ENCODE measurements at regions not wholly inside any gene's neighbourhood (a gene's known extent, or its start where the extent isn't known, plus 50 kb on each side); places are given as distances from the start of the nearest gene placed in this dataset.

DNA sequence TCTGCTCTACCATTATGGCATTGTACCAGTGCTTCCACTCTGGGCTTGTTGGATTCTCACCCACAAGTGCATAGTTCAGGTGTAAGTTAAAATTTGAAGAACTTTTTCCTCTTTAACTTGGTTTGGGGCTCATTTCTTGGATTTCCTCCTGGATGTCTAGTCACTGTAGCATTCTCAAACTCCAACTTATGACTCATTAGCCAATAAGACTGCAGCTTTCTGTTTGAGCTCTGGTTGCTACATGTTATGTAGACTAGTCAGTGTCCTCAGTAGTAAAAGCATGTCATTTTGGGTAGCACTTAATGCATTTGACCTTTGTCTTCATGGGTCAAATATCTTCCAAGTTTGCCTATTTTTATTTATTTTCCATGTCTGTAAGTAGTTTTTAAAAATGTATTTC lies 790.8 kb downstream of the BRINP1 start:
- no peak for DNase-seq (ENCODE audit: low read depth in 3 of 3)

- no peak for DNase-seq (ENCODE audit: low read depth in 3 of 3)
Measured at GRCh38 chr9:118583414-118583813, 785.8 kb downstream of the BRINP1 start.

GRCh38 chr9:118586978-118587377 lies 782.3 kb downstream of the BRINP1 start:
- no peak for DNase-seq (ENCODE audit: low read depth in 3 of 3)

DNA sequence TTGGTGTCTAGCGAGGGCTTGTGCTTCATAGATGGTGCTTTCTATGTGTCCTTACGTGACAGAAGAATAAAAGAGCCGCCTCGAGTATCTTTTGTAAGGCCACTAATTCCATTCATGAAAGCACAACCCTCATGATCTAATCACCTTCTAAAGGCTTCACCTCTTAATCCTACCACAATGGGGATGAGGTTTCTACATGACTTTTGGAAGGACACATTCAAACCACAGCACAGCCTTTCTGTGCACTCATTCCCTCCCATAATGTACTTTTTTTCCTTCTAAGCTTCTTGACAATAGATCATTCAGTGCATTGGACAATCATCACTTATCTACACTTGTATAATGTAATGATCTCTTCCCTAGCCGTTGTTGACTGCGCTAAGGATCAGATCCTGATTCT lies 774.8 kb downstream of the BRINP1 start:
- no peak for DNase-seq (ENCODE audit: low read depth in 3 of 3)

- DNase-seq (ENCODE audit: low read depth in 3 of 3), result no peak
Measured at GRCh38 chr9:118595719-118596305, 773.4 kb downstream of the BRINP1 start.

- no peak for DNase-seq (ENCODE audit: low read depth in 3 of 3)
Measured at GRCh38 chr9:118596374-118597015, 772.7 kb downstream of the BRINP1 start.

GRCh38 chr9:118606668-118607067 lies 762.6 kb downstream of the BRINP1 start:
- DNase-seq (ENCODE audit: low read depth in 3 of 3), result no peak

- DNase-seq (ENCODE audit: low read depth in 3 of 3), result no peak
Measured at GRCh38 chr9:118609355-118610044, 759.7 kb downstream of the BRINP1 start.

DNA sequence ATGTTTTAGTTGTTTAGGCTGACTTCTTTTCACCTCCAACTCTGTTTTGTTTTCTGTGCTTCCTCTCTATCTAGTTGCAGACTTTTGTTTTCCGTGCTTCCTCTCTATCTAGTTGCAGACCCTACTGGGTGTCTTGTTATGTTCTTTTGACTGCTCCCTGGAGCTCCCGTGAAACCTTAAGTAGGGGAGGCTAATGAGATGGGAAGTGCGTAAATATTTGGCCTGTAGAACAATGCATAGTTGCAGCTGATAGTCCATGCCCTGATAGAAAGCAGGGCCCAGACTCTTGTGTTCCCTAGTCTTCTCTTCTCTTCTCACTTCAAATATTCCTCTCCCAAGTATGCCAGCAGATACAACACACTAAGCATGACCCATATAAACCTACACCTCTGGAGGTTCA lies 757.0 kb downstream of the BRINP1 start:
- DNase-seq (ENCODE audit: low read depth in 3 of 3), result no peak

- DNase-seq (ENCODE audit: low read depth in 3 of 3), result no peak
Measured at GRCh38 chr9:118613996-118614395, 755.2 kb downstream of the BRINP1 start.

DNA sequence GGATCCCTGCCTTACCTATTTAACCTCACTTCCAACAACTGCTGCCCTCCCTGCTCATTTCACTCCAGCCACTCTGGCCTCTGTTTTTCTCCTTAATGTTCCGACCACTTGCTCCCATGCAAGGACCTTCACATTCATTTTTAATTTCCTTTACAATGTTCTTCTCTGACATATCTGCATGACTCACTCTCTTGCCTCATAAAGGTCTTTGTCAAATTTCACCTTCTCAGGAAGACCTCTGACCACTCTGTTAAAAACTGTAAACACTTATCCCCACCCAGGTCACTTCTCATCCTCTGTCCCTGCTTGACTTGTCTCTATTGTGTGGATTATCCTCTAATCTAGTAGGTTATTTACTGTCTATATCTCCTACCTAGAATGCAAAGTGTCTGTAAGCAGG lies 751.2 kb downstream of the BRINP1 start:
- no peak for DNase-seq (ENCODE audit: low read depth in 3 of 3)

DNA sequence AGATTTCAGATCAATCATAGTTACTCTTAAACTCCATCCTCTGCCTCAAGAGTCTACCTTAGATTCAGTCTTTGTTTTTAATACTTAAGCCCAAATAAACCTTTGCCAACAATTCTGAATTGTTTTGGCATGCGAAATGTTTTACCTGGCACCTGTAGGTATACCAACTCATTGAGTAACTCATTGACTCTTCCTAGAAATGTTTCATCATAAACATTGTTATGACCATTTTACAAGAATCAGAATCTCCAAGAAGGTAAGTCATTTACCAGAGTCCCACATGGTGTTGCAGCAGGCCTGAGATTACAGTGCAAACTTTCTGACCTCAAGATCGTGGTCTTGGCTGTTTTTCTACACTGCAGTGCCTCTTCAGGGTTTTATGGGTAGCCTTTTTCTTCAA lies 750.4 kb downstream of the BRINP1 start:
- DNase-seq (ENCODE audit: low read depth in 3 of 3), result no peak

DNA sequence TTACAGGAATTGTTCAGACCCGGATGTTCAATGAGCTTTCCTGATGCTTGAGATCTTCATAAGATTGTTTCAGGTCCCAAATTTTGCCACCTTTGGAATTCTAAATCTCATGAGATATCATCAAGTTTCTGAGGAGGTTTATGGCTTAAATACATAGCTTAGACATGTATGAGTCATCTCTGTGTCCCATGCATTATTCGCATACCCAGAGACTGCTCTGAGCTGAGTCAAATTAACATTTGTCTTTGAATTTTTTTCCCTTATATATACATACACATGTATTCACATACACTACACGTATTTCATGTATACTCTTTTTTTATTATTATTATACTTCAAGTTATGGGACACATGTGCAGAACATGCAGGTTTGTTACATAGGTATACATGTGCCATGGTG lies 744.6 kb downstream of the BRINP1 start:
- DNase-seq (ENCODE audit: low read depth in 3 of 3), result no peak

DNA sequence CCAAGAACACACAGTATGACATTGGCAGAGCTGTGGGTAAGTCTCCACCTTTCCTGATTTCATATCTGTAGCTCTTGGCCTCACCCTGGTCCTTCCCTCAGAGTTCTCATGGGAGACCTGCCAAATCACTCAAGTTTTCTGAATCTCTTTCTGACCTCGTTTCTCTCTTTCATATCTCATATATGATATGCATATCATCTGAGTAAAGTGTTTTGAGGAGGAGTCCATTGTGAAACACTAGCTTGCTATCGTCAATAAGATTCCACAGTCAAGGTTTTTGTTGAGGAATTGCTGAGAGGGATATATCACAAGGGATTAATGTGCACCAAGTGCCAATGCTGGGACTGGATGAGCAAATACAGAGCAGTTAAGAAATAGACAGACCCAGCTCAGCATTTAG lies 739.2 kb downstream of the BRINP1 start:
- no peak for DNase-seq (ENCODE audit: low read depth in 3 of 3)

- DNase-seq (ENCODE audit: low read depth in 3 of 3), result no peak
Measured at GRCh38 chr9:118630931-118631595, 738.2 kb downstream of the BRINP1 start.

GRCh38 chr9:118631956-118632355 lies 737.3 kb downstream of the BRINP1 start:
- no peak for DNase-seq (ENCODE audit: low read depth in 3 of 3)

DNA sequence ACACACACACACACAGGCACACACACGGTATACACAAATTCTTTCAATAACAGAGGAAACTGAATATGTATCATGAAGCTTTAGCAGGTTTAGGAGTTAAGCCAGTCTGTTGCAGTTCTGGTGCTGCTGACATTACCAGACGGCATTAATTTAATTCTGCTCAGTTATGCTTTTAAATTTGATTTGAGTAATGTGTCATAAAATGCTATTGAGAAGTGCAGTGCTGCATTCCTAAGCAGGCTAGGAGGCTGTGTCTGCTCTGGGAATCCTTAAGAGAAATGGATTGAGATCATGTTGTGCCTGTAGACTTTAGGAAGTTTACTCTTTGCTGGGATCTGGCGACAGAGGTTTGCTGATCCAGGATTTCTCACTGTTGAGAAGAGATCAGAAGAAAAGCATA lies 733.8 kb downstream of the BRINP1 start:
- DNase-seq (ENCODE audit: low read depth in 3 of 3), result no peak

- no peak for DNase-seq (ENCODE audit: low read depth in 3 of 3)
Measured at GRCh38 chr9:118637681-118638080, 731.6 kb downstream of the BRINP1 start.

DNA sequence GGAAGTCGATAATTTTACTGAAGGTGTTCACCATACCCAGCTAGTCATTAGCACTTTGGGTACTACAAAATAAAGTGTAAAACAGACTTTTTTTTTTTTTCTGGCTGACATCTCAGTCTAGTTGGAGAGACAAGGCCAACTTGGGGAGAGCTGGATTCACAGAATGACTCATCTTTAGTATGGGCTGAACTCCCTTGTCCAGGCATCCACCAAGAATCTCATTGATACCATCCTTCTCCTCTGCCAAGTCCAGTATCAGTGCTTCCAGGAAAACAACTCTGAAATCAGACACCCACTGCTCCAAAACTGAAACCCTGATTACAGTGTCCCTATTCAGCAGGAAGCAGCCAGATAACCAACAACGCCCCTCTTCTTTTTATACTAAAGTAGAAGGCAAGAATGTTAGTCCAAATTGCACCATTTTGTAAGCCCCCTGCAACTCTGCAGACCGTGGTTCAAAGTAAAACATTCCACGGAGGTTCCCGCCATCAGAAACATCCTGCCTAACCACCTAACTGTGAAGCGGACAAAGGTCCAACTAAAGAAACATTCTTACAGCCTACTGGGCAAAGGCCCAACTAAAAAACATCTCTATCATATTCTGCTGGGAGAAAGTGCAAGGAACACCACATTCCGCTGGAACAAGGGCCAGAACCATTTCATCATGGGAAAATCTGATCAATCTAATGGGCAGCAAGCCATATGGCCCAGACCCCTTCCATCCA lies 728.2 kb downstream of the BRINP1 start:
- DNase-seq (ENCODE audit: low read depth in 3 of 3), result no peak

- DNase-seq (ENCODE audit: low read depth in 3 of 3), result no peak
Measured at GRCh38 chr9:118643118-118643517, 726.1 kb downstream of the BRINP1 start.

GRCh38 chr9:118644066-118644465 lies 725.2 kb downstream of the BRINP1 start:
- DNase-seq (ENCODE audit: low read depth in 3 of 3), result no peak

- no peak for DNase-seq (ENCODE audit: low read depth in 3 of 3)
Measured at GRCh38 chr9:118647331-118647730, 721.9 kb downstream of the BRINP1 start.
